ENCODE measurements at regions not wholly inside any gene's neighbourhood (a gene's known extent, or its start where the extent isn't known, plus 50 kb on each side); places are given as distances from the start of the nearest gene placed in this dataset.

- TF ChIP-seq POLR2A (IDR thresholded peaks at IDR 0.05), result peak in 1 of 2 donors; percentile 49
- no peak for TF ChIP-seq CTCF (IDR thresholded peaks at IDR 0.05)
These were observed 55.8 kb upstream of the SLC35F5 start for GRCh38 chr2:113812204-113812603.
